H1 (cell line): ENCODE measurements at regions not wholly inside any gene's neighbourhood (a gene's known extent, or its start where the extent isn't known, plus 50 kb on each side); places are given as distances from the start of the nearest gene placed in this dataset.

Experiments
- CTCF ChIA-PET: fragments of 300-600 bp; sonication (Branson Sonifier 250); formaldehyde crosslinking; loops from one replicate; lab custom pipeline; 2021; ENCODE audit not compliant: partially characterized antibody; lab: Charles Lee
- POLR2A ChIA-PET: fragments of 300-600 bp; sonication (Branson Sonifier 250); formaldehyde crosslinking; loops from one replicate; lab custom pipeline; 2021; ENCODE audit warnings: inconsistent platforms; ENCODE audit not compliant: partially characterized antibody; lab: Charles Lee
- DNase-seq, 2 experiments: peaks; one replicate each; pipeline versions ENCODE4 v3.0.0 to v3.0.0-alpha.2; 2010 to 2022; ENCODE audit warnings: low spot score in 2 of 2, low read depth in 1 of 2, mixed read lengths in 1 of 2
- FAIRE-seq: peaks from 2 replicates; lab custom pipeline; 2011; peaks lifted over from hg19 to GRCh38; lab: Jason Lieb, UNC
- H2AFZ ChIP-seq: 2 replicates; pipeline ENCODE4 v1.8.1; 2012; ENCODE audit warnings: low read length, inconsistent platforms
- H2AK5ac ChIP-seq: 2 replicates; pipeline ENCODE4 v1.6.1; 2013; ENCODE audit warnings: low read depth, low read length
- H2BK120ac ChIP-seq: replicated peaks from 2 replicates; pipeline ENCODE3; 2013; ENCODE audit warnings: low read depth, low read length, inconsistent platforms
- H2BK12ac ChIP-seq: 2 replicates; pipeline ENCODE4 v1.6.1; 2013; ENCODE audit warnings: low read depth, low read length
- H2BK15ac ChIP-seq: 2 replicates; pipeline ENCODE4 v1.6.1; 2013; ENCODE audit warnings: low read length
- H2BK20ac ChIP-seq: 2 replicates; pipeline ENCODE4 v1.6.1; 2013; ENCODE audit warnings: low read length
- H2BK5ac ChIP-seq: 2 replicates; pipeline ENCODE4 v1.6.1; 2013; ENCODE audit warnings: low read depth, low read length
- H3K14ac ChIP-seq: 2 replicates; pipeline ENCODE4 v1.6.1; 2013; ENCODE audit warnings: inconsistent platforms; ENCODE audit not compliant: insufficient read length
- H3K18ac ChIP-seq: 2 replicates; pipeline ENCODE4 v1.6.1; 2013; ENCODE audit warnings: low read length; ENCODE audit errors: extremely low read depth
- H3K23ac ChIP-seq: 2 replicates; pipeline ENCODE4 v1.6.1; 2013; ENCODE audit warnings: inconsistent platforms; ENCODE audit not compliant: insufficient read length
- H3K23me2 ChIP-seq: 2 replicates; pipeline ENCODE4 v1.6.1; 2013; ENCODE audit warnings: low read depth, low read length
- H3K27ac ChIP-seq: 2 replicates; pipeline ENCODE4 v1.6.1; 2011; ENCODE audit warnings: low read depth, low read length, inconsistent platforms
- H3K27me3 ChIP-seq, 4 experiments: replicated peaks in 1 of 4; 1 replicate in 1 of 4; 2 replicates in 3 of 4; pipeline versions ENCODE4 v1.6.1 to v1.8.1; 2011 to 2013; ENCODE audit warnings: low read length in 3 of 4, mild to moderate bottlenecking in 3 of 4, inconsistent platforms in 2 of 4, mixed read lengths in 2 of 4, moderate library complexity in 1 of 4; ENCODE audit not compliant: control insufficient read depth in 3 of 4, insufficient read depth in 3 of 4; ENCODE audit errors: extremely low read depth in 1 of 4
- H3K36me3 ChIP-seq, 4 experiments: 2 replicates each; pipeline versions ENCODE4 v1.6.1 to v1.8.1; 2011 to 2013; ENCODE audit warnings: mild to moderate bottlenecking in 4 of 4, low read length in 3 of 4, moderate library complexity in 2 of 4, control low read depth in 1 of 4, inconsistent platforms in 1 of 4; ENCODE audit not compliant: insufficient read depth in 4 of 4, control insufficient read depth in 2 of 4
- H3K4ac ChIP-seq: replicated peaks from 2 replicates; pipeline ENCODE3; 2013; ENCODE audit warnings: low read length, low read depth, mixed read lengths, inconsistent platforms; ENCODE audit not compliant: insufficient read length
- H3K4me1 ChIP-seq, 4 experiments: replicated peaks in 1 of 4; 1 replicate in 1 of 4; 2 replicates in 3 of 4; pipeline versions ENCODE4 v1.6.1 to v1.8.1; 2011 to 2013; ENCODE audit warnings: low read length in 3 of 4, inconsistent platforms in 2 of 4, mixed read lengths in 1 of 4; ENCODE audit not compliant: insufficient read depth in 4 of 4, control insufficient read depth in 3 of 4
- H3K4me2 ChIP-seq, 2 experiments: 2 replicates each; pipeline versions ENCODE4 v1.6.1 to v1.8.1; 2011 to 2013; ENCODE audit warnings: low read depth in 2 of 2, low read length in 2 of 2, control low read depth in 1 of 2, inconsistent platforms in 1 of 2, mild to moderate bottlenecking in 1 of 2; ENCODE audit not compliant: insufficient read depth in 1 of 2
- H3K4me3 ChIP-seq, 4 experiments: fragments of 200-600, 300-600 bp in 1 of 4; sonication (generic), shearing (Covaris generic), sonication (Bioruptor Twin) in 1 of 4; 2 replicates each; pipeline versions ENCODE4 v1.5.1 to v1.8.1; 2011 to 2016; ENCODE audit warnings: low read length in 4 of 4, low read depth in 3 of 4, control low read depth in 2 of 4, inconsistent platforms in 2 of 4, mild to moderate bottlenecking in 2 of 4, mixed read lengths in 1 of 4, moderate library complexity in 1 of 4; ENCODE audit not compliant: insufficient read depth in 2 of 4; ENCODE audit errors: extremely low read depth in 1 of 4
- H3K56ac ChIP-seq: replicated peaks from 2 replicates; pipeline ENCODE3; 2013; ENCODE audit warnings: low read depth, mild to moderate bottlenecking, mixed read lengths, low read length, inconsistent platforms; ENCODE audit not compliant: insufficient read length
- H3K79me1 ChIP-seq: 2 replicates; pipeline ENCODE4 v1.6.1; 2013; ENCODE audit warnings: low read depth, low read length, control low read depth
- H3K79me2 ChIP-seq, 2 experiments: 2 replicates each; pipeline versions ENCODE4 v1.6.1 to v1.8.1; 2012 to 2013; ENCODE audit warnings: low read length in 2 of 2, mild to moderate bottlenecking in 2 of 2, inconsistent platforms in 1 of 2; ENCODE audit not compliant: insufficient read depth in 2 of 2, control insufficient read depth in 1 of 2
- H3K9ac ChIP-seq, 4 experiments: replicated peaks in 1 of 4; 1 replicate in 1 of 4; 2 replicates in 3 of 4; pipeline versions ENCODE4 v1.6.1 to v1.8.1; 2011 to 2013; ENCODE audit warnings: low read depth in 3 of 4, low read length in 3 of 4, control low read depth in 2 of 4, mild to moderate bottlenecking in 2 of 4, moderate library complexity in 2 of 4, inconsistent platforms in 1 of 4; ENCODE audit errors: extremely low read depth in 1 of 4
- H3K9me3 ChIP-seq, 2 experiments: 2 replicates each; pipeline versions ENCODE4 v1.6.1 to v1.8.1; 2012 to 2013; ENCODE audit warnings: mild to moderate bottlenecking in 2 of 2, moderate library complexity in 2 of 2, control low read depth in 1 of 2, inconsistent platforms in 1 of 2, low read depth in 1 of 2, low read length in 1 of 2, mixed read lengths in 1 of 2; ENCODE audit not compliant: insufficient read depth in 2 of 2
- H4K20me1 ChIP-seq, 2 experiments: replicated peaks in 1 of 2; 2 replicates each; pipeline versions ENCODE3 to v1.8.1; 2011 to 2013; ENCODE audit warnings: inconsistent platforms in 2 of 2, low read length in 2 of 2, mild to moderate bottlenecking in 1 of 2; ENCODE audit not compliant: insufficient read depth in 2 of 2, control insufficient read depth in 1 of 2
- H4K5ac ChIP-seq: 2 replicates; pipeline ENCODE4 v1.6.1; 2013; ENCODE audit warnings: low read length, low read depth, mixed read lengths, inconsistent platforms; ENCODE audit not compliant: insufficient read length
- H4K8ac ChIP-seq: 2 replicates; pipeline ENCODE4 v1.8.0; 2013; ENCODE audit warnings: mild to moderate bottlenecking, moderate library complexity, low read length, inconsistent platforms; ENCODE audit not compliant: insufficient read depth; ENCODE audit errors: extremely low read depth
- H4K91ac ChIP-seq: replicated peaks from 2 replicates; pipeline ENCODE3; 2013; ENCODE audit warnings: low read length, mixed read lengths, inconsistent platforms; ENCODE audit not compliant: insufficient read length
- BACH1 ChIP-seq: IDR thresholded peaks from 2 replicates; pipeline ENCODE4 v1.6.1; 2012; ENCODE audit warnings: low read length, improper control_type of control experiment
- CEBPB ChIP-seq: IDR thresholded peaks from 2 replicates; pipeline ENCODE4 v1.6.1; 2012; ENCODE audit warnings: low read depth, low read length
- EGR1 ChIP-seq: IDR thresholded peaks from 2 replicates; pipeline ENCODE4 v1.6.1; 2011; ENCODE audit warnings: low read depth, low read length, borderline replicate concordance
- HDAC2 ChIP-seq, 2 experiments: fragments of 300-600 bp in 1 of 2; sonication (generic) in 1 of 2; IDR thresholded peaks; 2 replicates each; pipeline ENCODE4 v1.6.1; 2011 to 2012; ENCODE audit warnings: low read depth in 2 of 2, low read length in 2 of 2, mild to moderate bottlenecking in 2 of 2, moderate library complexity in 2 of 2, borderline replicate concordance in 1 of 2, inconsistent platforms in 1 of 2
- KDM5A ChIP-seq: fragments of 200-600 bp; IDR thresholded peaks from 2 replicates; pipeline ENCODE4 v1.7.1; 2012; ENCODE audit warnings: mild to moderate bottlenecking, low read length, inconsistent platforms, mixed read lengths
- MAFK ChIP-seq: IDR thresholded peaks from 2 replicates; pipeline ENCODE4 v1.6.1; 2012; ENCODE audit warnings: low read depth, mild to moderate bottlenecking, improper control_type of control experiment, low read length
- PHF8 ChIP-seq: fragments of 200-600 bp; sonication (generic); conservative IDR thresholded peaks from 2 replicates; pipeline ENCODE4 v1.7.1; 2012; ENCODE audit warnings: low read depth, mild to moderate bottlenecking, inconsistent platforms, low read length, moderate library complexity
- POU5F1 ChIP-seq: IDR thresholded peaks from 2 replicates; pipeline ENCODE4 v1.6.1; 2011; ENCODE audit warnings: low read depth, mild to moderate bottlenecking, low read length, moderate library complexity
- SAP30 ChIP-seq: fragments of 300-600 bp; sonication (generic); IDR thresholded peaks from 2 replicates; pipeline ENCODE4 v1.7.1; 2012; ENCODE audit warnings: low read length, moderate library complexity, mild to moderate bottlenecking, inconsistent platforms; ENCODE audit not compliant: insufficient read depth, insufficient replicate concordance
- SP2 ChIP-seq: IDR thresholded peaks from 2 replicates; pipeline ENCODE4 v1.6.1; 2012; ENCODE audit warnings: mild to moderate bottlenecking, low read length, inconsistent platforms
- SP4 ChIP-seq: IDR thresholded peaks from 2 replicates; pipeline ENCODE4 v1.6.1; 2012; ENCODE audit warnings: low read length, inconsistent platforms
- TBP ChIP-seq: IDR thresholded peaks from 2 replicates; pipeline ENCODE4 v1.6.1; 2011; ENCODE audit warnings: low read depth, low read length, improper control_type of control experiment
- ZNF274 ChIP-seq: IDR thresholded peaks from 2 replicates; pipeline ENCODE4 v1.7.0; 2012; ENCODE audit warnings: low read length, borderline replicate concordance; ENCODE audit errors: extremely low read depth
- TF ChIP-seq, protein P1 (sequence below), 3 experiments: IDR thresholded peaks; 1 replicate in 2 of 3; 2 replicates in 1 of 3; pipeline versions ENCODE4 v1.5.1 to v1.6.1; 2011; ENCODE audit warnings: low read length in 3 of 3, mild to moderate bottlenecking in 3 of 3, inconsistent platforms in 2 of 3, low read depth in 1 of 3, moderate library complexity in 1 of 3; ENCODE audit not compliant: insufficient read depth in 1 of 3; ENCODE audit errors: control extremely low read depth in 1 of 3

DNA sequence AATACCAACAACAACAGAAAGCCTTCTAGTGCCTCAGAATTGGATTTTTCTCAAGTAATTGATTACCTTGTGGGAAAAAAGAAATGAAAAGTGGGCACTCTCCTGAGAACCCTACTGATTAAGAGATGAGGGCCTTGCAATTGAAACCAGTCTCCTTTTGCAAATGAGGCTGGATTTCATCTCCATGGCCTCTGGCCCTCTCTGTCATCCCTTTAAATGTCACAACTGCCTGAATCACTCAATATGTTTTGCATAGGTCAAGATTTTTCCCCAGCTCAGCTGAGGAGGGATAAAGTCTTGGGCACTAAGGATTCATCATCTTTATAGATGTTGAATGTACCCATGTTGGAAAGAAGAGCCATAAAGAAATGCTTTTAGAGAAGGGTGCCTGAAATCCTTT lies 166.4 kb downstream of the RMST start:
- POLR2A ChIA-PET = no interaction called here
- Histone ChIP-seq H3K9ac (no peak overlapping the region), H2BK20ac (no peak overlapping the region), H3K36me3 (no peaks in the 10 kb centered on the region), H3K56ac (no peak overlapping the region), H3K79me1 (no peaks in the 10 kb centered on the region), H2AFZ (no peak overlapping the region), H3K27ac (no peak overlapping the region), H3K4me2 (no peak overlapping the region), H2BK12ac (no peak overlapping the region), H4K8ac (no peak overlapping the region), H2BK15ac (no peak overlapping the region), H3K79me2 (no peaks in the 10 kb centered on the region), H4K91ac (no peak overlapping the region), H2AK5ac (no peak overlapping the region), H4K20me1 (no peaks in the 10 kb centered on the region), H3K27me3 (no peaks in the 10 kb centered on the region; a peak in 1 of 7 replicates), H3K14ac (no peak overlapping the region), H2BK120ac (no peak overlapping the region), H3K18ac (no peak overlapping the region), H3K23ac (no peak overlapping the region), H3K23me2 (no peaks in the 10 kb centered on the region), H3K4me3 (no peak overlapping the region), H2BK5ac (no peak overlapping the region), H4K5ac (no peak overlapping the region), H3K4me1 (no peaks in the 10 kb centered on the region), H3K4ac (no peak overlapping the region), H3K9me3 (no peaks in the 10 kb centered on the region)
- CTCF ChIA-PET = no interaction called here
- FAIRE-seq (no peak), DNase-seq (no peak)
- TF ChIP-seq MAFK = no peak
- TF ChIP-seq TBP = no peak
- no peak for TF ChIP-seq HDAC2 (IDR thresholded peaks at IDR 0.05; ENCODE audit: borderline replicate concordance in 1 of 2, low read depth in 2 of 2, low read length in 2 of 2)
- no peak for TF ChIP-seq SP4
- TF ChIP-seq POU5F1 = no peak
- TF ChIP-seq ZNF274 = no peak
- TF ChIP-seq SP2 = no peak
- no peak for TF ChIP-seq CEBPB
- TF ChIP-seq, protein P1, sequence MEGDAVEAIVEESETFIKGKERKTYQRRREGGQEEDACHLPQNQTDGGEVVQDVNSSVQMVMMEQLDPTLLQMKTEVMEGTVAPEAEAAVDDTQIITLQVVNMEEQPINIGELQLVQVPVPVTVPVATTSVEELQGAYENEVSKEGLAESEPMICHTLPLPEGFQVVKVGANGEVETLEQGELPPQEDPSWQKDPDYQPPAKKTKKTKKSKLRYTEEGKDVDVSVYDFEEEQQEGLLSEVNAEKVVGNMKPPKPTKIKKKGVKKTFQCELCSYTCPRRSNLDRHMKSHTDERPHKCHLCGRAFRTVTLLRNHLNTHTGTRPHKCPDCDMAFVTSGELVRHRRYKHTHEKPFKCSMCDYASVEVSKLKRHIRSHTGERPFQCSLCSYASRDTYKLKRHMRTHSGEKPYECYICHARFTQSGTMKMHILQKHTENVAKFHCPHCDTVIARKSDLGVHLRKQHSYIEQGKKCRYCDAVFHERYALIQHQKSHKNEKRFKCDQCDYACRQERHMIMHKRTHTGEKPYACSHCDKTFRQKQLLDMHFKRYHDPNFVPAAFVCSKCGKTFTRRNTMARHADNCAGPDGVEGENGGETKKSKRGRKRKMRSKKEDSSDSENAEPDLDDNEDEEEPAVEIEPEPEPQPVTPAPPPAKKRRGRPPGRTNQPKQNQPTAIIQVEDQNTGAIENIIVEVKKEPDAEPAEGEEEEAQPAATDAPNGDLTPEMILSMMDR (IDR thresholded peaks at IDR 0.05; ENCODE audit: control extremely low read depth in 1 of 3, insufficient read depth in 1 of 3, low read depth in 1 of 3, low read length in 3 of 3) = no peak
- no peak for TF ChIP-seq PHF8
- no peak for TF ChIP-seq EGR1
- no peak for TF ChIP-seq KDM5A
- no peak for TF ChIP-seq BACH1
- no peak for TF ChIP-seq SAP30
